CD4-positive, alpha-beta T cell treated with Interleukin-12 subunit alpha and Interleukin-12 subunit beta, for 1 hour (primary cell): ENCODE measurements at regions not wholly inside any gene's neighbourhood (a gene's known extent, or its start where the extent isn't known, plus 50 kb on each side); places are given as distances from the start of the nearest gene placed in this dataset.
"Not testable (repeated sequence)": the region's sequence is repeated elsewhere in the genome, so short reads cannot be mapped to it uniquely, and the experiment has no call there.

Source experiments
- DNase-seq: peaks from one replicate; pipeline ENCODE4 v3.0.0-alpha.2; 2020

DNA sequence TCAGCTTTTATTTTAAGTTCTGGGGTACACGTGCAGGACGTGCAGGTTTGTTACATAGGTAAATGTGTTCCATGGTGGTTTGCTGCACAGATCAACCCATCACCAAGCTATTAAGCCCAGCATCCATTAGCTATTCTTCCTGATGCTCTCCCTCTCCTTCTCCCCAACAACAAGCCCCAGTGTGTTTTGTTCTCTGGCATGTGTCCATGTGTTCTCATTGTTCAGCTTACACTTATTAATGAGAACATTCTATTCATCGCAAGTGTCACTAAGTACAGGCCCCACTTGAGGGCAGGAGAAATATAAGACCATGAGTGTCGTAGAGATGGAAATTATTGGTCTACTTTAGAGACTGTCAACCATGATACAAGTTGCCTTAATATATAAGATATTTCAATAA, 615.1 kb downstream of the CDH8 start:
- no peak for DNase-seq

DNA sequence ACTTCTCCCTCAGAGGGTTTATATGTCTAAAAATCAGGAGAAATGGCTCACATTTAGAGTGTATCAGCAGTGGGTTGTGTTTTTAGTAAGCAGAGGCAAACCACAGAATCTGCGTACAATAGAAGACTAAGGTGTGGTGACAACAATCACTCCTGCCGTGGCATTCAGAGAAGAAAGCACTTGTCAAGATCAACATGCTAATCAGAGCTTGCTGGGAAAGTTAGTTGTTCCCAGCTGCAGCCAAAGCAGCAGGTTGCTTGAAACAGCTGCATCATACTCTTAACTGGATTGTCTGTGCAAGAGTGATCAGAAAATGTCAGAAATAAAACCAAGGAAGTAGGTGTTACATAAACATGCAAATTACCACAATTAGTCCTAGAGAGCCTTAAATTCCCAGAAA, 616.4 kb downstream of the CDH8 start:
- no peak for DNase-seq

DNA sequence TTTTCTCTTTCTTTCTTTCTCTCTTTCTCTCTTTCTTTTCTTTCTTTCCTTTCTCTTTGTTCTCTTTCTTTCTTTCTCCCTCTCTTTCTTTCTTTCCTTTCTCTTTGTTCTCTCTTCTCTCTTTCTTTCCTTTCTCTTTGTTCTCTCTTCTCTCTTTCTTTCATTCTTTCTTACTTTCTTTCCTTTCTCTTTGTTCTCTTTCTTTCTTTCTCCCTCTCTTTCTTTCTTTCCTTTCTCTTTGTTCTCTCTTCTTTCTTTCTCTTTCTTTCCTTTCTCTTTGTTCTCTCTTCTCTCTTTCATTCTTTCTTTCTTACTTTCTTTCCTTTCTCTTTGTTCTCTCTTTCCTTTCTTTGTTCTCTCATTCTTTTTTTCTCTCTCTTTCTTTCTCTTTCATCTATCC, 617.4 kb downstream of the CDH8 start:
- DNase-seq, result not testable (repeated sequence)

DNA sequence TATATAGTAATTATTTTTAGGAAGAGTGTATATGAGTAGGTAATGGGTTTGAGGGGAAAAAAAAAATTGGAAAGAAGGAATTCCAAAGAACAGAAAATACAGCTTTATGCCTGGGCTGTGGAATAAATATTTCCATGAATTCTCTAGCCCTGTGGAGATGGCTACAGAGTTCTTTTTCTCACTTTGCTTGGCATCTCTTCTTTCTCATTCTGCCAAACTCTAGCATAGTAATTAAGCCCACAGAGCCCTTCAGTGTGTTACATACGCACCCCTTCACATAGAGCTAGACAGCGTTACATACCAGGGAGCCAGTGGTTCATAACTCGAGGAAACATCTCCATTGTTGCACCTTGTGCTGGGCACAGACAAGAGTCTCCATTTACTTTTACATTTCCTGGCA, 621.1 kb downstream of the CDH8 start:
- DNase-seq, result no peak

DNA sequence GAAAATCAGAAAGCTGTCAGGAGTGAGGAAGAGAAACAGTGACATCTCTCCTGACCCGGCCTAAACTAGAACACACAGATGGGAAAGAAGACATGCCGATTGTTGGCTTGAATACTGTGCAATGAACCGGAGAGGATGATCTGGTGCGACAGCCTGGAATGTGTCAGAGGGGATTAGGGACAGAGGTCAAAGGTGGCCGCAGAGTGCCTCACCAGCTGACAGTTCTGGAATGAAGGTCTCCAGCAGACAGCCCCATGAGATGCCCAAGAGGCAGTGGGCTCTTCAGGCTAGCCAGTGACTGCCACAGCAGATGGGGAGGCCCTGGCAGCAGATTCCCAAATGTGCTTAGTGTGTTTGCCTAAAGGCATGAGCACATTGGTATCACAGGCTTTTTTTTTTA, 623.2 kb downstream of the CDH8 start:
- no peak for DNase-seq

DNA sequence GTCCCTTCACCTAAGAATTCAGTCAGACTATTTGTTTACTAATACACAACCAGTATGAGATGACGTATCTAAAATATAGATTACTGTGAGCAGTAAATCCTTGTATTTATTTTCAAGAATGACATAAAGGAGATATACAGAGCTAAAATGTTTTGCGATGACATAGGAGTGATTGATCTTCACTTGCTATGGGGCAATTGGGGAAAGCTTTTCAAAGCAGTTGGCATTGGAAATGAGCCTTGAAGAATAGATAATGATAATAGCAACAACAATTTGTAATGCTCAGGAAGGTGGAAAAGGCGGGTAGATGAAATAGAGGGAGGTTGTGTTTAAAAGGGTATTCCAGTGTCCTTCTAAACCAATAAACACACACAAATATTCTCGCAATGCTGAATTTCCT, 623.7 kb downstream of the CDH8 start:
- DNase-seq, result no peak

DNA sequence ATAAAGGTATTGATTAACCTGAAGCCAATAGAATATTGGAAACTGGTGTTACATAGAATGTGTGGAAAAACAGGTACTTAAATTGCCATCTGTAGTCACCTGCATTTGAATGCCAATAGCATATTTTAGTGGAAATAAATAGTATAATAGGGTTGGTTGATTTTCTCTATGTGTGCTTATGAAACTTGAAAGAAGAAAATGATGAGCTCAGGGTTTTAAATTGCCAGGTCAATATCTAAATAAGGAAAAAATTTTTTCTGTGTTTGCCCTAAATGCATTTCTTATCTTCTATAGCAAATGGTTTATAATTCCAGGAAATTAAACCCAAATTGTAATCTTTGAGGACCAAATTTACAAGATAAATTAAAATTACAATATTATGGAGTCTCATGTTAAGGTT, 626.6 kb downstream of the CDH8 start:
- DNase-seq, result no peak

DNA sequence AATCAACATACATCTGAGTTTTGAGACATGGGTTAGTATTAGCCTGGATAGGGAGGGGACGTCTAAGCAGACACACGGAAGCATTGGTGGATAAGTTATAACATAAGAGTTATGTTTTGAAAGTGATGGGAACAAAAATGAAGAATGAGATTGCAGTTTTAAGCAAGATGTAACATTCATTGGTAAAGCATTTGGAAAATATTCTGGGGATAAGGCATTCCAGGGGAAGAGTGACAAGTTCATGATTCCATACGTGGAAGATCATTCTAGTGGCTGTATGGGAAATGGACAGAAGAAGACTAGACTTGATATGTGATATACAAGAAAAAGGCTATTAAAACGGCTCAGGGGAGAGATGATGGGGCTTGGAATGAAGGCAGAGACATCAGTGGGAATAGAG, 632.9 kb downstream of the CDH8 start:
- no peak for DNase-seq

DNA sequence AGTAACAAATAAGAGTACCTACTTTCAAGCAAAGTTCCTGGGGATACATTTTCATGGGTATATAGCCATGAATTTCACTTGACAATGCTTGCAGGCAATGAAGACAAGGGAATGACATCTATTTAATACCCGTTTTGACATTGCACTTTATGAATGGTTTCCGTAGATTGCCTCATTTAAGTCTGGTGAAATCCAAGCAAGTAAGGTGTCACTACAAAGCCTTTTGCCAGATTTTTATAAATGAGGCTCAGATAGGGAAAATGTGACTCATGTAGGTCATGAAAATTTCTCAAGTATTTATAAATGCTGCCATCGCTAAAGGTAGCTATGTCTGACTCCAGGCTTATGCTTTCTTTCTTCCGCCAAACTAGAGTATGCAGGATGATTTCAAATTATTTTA, 644.3 kb downstream of the CDH8 start:
- no peak for DNase-seq

DNA sequence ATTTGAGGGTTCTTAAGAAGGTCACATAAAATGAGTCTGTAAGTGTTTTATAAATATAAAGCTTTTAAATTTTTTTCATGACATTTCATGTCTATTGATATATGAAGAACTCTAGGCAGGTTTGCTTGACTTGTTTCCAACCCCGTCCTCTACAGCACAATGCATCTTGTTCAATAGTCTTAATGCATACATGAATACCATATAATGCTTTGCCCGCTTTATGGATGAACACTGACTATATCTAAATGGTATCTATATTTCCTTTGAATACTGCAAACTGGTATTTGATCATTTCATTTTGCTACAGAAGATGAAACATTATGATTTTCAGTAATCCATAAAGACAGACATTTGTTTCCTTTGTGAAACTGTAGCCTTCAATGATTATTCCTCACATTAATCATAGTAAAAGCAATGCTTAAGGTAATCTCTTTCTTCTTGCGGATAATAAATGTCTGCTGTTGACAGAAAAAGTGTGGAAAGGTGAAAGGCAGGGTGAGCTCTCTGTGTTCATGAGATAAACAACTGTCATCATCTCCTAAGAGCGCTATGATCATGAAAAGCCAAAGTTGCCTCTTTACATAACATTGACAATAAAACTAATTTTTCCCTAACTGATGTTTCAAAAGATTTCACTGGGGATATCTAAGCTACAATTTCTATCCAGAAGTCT, 645.1 kb downstream of the CDH8 start:
- DNase-seq, result no peak

DNA sequence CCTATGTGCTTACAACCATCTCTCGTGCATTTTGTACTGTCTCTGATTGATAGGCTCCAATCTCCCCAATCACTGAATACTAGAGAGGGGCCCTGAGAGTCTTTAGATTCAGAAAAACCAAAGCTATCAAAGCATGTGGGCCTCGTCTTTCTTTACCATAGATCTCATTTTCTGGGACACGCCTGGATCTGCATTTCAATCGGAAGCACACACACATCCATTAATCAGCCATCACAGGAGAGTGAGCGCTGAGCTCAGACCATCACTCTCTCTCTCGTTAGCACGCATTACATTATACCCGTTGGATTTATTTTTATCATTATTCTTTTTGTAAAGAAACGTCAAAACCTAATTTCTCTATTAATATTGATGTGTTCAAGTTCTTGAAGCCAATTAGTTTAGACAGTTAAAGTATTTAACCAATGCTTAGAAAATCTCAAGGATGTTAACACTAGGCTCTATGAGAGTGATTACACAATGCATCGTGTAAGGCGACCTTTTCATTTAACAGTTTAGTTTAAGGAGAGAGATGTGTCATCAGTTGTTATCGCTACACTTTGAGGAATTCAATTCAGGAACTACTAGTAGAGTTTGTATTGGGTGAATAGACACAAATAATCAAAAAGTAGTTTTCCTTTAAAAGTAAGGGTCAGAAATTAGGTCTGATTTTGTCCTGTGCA, 650.7 kb downstream of the CDH8 start:
- DNase-seq, result no peak

DNA sequence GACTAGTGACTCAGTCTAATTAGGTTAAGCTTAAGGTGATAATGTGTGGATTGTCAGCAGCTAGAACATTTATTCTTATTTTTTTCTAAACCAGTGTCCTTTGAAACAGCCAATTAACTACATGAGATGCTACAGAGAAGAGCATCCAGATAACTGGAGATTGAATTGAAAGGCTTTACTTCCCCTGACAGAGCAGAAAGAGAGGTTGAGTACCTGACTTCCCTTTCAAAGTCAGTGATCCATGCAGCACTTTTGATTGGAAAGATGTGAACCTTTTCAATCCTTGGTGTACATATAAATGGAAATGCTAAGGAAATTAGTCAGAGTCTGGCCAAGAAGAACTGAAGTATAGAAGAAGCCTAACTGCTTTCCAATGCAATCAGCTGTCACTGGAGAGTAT, 653.8 kb downstream of the CDH8 start:
- DNase-seq, result no peak

DNA sequence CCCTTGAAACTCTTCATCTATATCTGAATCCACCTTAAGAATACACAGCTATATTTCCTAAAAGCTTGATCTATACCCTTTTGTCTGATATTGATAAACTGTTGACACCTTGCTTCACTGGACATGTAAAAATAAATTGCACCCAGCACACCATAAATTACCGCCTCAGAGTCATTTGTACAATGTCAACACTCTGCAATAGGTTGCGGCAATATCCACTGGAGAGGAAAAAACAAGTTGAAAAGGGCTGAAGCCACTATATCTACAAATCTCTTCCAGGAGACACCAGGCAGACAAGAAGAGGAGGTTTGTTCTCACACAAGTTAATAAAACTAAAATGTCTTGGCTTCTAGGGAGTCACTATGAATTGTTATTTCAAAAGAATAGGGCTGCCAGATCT, 656.9 kb downstream of the CDH8 start:
- no peak for DNase-seq

DNA sequence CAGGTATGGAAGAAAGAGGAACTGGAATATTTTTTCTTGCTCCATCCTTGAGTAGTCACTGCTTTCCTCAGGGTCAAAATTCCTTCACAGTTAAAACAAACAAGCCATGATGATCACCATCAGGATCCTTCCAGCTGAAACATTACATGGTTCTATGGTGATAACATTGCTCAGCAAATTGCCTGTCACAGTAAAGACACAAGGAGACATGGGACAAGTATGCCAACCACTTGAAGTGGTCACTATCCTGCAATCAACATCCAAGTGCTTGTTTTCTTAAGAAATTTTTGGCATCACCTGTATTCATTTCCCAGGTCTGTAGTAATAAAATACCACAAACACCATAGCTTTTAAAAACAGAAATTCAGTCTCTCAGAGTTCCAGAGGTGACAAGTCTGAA, 662.2 kb downstream of the CDH8 start:
- DNase-seq, result no peak

DNA sequence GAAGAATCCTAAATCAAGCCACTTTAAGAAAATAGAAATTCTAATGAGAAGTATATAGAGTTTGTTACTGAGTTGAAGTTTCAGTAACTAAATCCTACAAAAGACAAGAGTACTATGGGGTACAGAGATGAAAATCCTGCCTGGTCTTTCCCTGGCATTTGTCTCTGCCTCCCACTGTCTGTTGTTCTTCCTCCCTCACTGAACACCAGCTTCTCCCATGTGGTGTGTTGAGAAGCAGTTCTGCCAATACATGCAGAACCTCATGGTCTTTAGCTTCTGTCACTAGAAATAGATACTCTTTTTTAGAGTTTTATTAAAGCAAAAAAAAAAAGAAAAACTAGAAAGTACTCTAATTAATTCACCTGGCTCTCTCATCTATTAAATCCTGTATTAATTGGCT, 664.4 kb downstream of the CDH8 start:
- DNase-seq, result no peak

DNA sequence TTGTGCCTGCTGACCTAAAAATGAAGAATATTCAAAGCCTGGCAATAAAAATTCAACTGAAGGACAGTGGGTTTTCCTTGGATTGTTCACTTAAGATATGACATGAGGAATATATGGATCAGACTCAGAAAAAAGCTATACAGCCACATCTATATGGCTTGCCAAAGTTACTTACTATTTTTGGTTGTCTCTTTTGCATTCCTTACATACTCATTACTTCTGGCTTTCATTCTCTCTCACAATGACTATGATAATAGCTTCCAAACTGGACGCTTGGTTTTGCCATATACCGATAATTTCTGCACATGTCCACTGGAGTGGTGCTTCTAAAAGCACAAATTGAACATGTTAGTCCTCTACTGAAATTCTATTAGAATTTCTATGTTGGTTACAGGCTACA, 664.9 kb downstream of the CDH8 start:
- DNase-seq, result no peak

DNA sequence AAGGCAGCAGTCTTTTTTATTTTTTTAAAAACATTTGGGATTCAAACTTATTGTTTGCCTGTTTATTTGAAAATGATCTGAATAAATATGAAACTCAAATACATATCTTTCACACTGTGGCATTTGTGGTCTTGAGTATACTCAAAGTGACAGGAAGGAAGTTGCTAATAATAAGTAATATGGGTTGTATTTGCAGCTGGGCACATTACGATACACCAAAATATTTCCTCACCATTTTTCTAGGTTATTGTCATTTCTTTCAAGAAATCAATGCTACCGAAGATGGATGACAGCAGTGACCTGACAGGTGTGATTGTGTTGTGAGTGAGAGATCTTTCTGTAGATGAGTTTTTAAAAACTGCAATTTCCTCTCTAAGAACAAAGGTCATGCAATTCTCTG, 665.7 kb downstream of the CDH8 start:
- DNase-seq, result no peak

DNA sequence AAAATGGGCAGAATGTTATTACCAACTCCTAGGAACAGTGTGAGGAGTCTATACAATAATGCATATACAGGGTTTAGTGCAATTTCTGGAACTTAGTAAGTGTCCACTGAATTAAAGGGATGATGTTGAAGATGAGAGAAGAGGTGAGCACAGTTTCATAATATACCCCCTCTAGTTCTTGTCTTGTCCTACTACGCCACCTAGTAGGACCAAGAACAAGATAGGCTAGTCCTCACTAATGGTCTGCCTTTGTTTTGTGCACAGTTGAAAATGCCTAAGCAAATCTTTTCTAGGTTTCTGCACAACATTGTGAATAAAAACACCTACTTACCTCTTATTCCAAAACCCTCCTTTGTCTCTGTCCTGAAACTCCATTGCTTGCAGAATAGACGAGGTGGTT, 670.2 kb downstream of the CDH8 start:
- DNase-seq, result no peak

DNA sequence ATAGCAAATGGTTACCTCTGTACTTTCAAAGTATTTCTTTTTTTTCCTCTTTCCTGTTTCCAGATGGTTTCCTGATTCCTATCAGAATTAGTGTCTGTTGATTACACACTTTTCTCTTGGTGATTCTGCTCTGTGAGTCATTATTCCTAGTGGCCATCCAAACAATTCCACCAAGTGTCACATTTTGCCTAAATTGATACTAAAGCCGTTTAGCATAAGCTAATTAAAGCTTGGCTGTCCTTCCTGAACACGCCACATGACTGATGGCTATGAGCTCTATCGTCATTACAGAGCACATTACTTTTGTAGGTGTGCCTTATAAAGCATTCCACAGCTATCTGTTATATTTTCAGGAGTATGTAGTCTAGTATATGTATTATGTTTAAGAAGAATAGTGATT, 671.2 kb downstream of the CDH8 start:
- DNase-seq, result no peak

DNA sequence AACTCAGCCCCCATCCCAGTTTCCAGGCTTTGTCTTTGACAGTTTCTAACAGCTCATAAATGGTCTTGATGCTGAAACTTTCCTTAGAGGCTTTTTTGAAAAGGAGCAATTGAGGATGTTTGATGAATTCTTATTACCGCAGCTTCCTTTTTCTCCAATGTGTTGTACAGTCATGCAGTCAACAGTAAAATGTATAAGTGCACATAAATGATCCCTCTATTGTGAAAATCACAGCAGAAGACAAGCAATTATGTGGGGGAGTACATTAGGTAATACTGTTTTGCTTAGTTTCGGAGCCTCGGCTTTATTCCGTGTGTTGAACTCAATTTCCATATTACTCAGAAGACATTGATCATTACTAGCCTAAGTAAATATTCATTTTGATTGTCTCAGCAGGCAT, 673.7 kb downstream of the CDH8 start:
- DNase-seq, result no peak

DNA sequence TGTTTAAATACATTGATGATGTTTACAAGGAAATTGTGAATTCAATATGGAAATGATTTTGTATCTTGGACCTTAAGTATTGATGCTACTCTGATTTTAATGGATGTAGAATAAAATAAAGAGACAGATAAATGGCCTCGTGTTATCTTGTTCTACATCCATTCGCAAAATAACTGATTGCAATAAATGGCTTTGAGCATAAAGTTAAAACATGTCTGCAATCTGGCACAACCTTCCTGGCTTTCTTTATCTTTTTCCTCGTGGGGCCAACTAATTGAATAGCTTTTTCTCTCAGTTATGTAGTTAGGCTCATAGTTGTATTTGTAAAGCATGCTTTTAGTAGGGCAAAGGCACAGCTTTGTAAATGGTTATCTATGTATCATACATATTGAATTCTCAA, 691.4 kb downstream of the CDH8 start:
- DNase-seq, result no peak

DNA sequence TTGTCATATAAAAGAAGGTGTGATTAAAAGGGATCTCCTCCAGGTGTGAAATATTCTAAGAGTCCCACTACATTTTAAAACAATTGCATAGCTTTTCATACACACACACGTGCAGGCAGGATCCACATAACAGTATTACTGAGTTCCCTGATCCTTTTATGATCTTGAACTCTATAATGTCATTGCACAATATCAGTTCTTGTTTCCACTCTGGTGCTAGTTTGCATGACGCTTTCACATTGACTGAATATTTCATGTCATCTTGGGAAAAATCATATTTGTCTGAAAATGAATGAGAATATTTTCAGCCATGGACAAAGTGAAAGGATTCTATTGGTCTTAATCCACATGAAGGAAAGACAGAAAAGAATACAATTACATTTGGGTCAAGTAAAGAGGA, 703.8 kb downstream of the CDH8 start:
- no peak for DNase-seq

DNA sequence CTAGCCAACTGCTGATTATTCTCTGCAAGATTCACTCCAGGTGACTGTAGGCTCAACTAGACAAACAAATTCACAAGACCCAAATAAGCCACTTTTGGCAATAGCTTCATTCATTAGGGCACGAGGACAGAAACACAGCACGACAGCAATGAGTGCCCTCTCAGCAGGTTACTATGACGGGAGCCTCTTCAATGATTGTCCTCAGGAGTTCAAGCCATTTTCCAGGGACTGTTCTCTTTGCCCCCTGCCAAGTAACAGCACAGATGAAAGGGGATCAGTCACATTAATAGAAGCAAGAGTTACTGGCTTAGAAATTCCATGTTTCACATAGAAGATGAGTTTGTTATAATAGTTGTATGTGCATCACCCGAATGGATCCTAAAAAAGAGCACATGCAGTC, 712.2 kb downstream of the CDH8 start:
- DNase-seq, result no peak

DNA sequence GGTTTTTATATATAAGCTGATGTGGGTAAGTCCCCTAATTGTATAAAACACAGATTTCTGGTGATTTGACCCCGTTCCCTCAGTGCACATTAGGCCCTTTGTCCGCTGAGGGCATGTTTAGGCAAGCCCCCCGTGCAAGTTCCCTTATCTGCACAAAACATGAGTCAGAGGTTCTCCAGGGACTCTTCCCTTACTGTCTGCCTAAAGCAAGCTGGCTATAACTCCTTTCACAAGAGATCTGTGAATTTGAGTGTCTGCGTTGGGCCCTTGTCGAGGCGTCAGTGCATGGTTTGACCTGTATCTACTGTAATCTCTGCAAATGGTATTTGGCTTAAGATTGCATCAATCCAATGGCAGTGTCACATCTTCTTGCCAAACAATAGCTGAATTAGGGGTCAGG, 712.8 kb downstream of the CDH8 start:
- no peak for DNase-seq

DNA sequence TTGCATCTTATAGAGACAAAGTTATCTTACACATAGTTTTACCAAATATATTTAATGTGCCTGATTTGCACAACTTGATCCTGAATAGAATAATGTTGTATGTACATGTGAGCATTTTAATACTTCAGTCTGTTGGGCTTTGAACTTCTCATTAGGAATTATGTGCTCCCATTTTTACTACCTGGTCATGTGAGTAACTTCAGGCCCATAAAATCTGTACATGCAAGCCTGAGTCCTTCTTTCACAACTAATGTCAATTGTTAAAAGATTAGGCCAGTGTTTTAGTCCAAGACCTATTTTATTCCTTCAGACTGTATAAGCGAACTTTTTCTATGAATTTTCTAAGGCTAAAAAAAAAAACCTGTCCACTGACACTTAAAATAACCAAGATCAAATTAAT, 715.4 kb downstream of the CDH8 start:
- DNase-seq, result no peak
